ENCODE measurements at regions not wholly inside any gene's neighbourhood (a gene's known extent, or its start where the extent isn't known, plus 50 kb on each side); places are given as distances from the start of the nearest gene placed in this dataset.
"Not testable (repeated sequence)": the region's sequence is repeated elsewhere in the genome, so short reads cannot be mapped to it uniquely, and the experiment has no call there.

DNA sequence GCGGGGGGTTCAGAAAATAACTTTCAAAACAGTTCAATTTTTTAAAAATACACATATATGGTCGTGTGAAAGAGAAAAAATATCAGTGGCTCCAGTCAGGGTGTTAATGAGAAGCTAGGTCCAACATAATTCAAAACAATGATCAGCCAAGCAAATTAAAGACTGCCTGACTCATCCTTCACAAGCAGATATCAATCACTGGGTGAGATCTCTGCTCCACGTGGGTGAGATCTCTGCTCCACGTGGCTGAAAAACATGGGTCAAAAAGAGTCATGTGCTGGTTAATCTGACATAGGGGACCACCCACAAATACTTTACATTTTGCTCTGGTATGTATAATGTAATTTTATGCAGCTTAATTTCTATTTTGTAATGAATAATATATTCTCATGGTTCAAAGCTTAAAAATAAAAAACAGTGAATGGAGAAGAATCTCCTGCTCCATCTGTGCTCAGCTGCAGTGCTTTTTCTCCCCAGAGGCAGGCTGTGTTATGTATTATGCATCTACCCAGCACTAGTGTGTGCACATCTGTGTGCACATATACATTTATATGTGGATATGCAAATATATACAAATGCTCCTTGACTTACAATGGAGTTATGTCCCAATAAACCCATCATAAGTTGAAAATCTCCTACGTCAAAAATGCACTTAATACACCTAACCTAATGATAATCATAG is 93.1 kb upstream of the S1PR3 start:
- Histone ChIP-seq H3K27me3 (ENCODE audit: low read depth) (no peaks in the 10 kb centered on the region), H3K4me1 (no peaks in the 10 kb centered on the region)
- TF ChIP-seq, protein P1, sequence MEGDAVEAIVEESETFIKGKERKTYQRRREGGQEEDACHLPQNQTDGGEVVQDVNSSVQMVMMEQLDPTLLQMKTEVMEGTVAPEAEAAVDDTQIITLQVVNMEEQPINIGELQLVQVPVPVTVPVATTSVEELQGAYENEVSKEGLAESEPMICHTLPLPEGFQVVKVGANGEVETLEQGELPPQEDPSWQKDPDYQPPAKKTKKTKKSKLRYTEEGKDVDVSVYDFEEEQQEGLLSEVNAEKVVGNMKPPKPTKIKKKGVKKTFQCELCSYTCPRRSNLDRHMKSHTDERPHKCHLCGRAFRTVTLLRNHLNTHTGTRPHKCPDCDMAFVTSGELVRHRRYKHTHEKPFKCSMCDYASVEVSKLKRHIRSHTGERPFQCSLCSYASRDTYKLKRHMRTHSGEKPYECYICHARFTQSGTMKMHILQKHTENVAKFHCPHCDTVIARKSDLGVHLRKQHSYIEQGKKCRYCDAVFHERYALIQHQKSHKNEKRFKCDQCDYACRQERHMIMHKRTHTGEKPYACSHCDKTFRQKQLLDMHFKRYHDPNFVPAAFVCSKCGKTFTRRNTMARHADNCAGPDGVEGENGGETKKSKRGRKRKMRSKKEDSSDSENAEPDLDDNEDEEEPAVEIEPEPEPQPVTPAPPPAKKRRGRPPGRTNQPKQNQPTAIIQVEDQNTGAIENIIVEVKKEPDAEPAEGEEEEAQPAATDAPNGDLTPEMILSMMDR (IDR thresholded peaks at IDR 0.05; ENCODE audit: borderline replicate concordance): no peak

DNA sequence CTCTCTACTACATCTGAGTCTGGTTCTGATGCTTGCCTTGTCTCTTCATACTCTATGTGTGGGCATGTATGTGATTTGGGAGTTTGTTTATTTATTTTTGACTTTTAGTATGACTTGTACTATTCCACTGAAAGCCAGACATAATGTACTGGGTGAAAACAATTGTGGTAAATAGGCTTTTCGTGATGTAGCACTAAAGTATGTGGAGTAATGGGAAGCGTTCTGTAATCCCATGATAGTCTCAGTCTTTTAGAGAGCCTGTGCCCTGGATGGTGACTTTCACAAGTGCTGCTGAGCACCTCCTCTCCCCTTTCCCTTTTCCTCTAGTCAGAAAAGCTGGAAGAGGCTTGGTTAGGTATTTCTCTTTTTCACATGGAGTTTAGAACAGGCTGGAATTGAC is 85.8 kb upstream of the S1PR3 start:
- intact Hi-C loops (cut with micrococcal nuclease): no loop called here
- H3K4me1 ChIP-seq: no peaks in the 10 kb centered on the region
- H3K27ac ChIP-seq (replicated peaks): no peak overlapping the region
- no peak overlapping the region for H3K4me3 ChIP-seq
- no peaks in the 10 kb centered on the region for H3K36me3 ChIP-seq
- no peak for DNase-seq
- H3K9me3 ChIP-seq (replicated peaks): peaks cover 5% of the 10 kb centered on the region
- no peaks in the 10 kb centered on the region for H3K27me3 ChIP-seq (ENCODE audit: low read depth)
- TF ChIP-seq, protein P1 (IDR thresholded peaks at IDR 0.05; ENCODE audit: borderline replicate concordance): no peak

More for the DNA sequence above, 93.1 kb upstream of the S1PR3 start:
- DNase-seq: no peak
- H3K9me3 ChIP-seq (replicated peaks): no peaks in the 10 kb centered on the region
- no peaks in the 10 kb centered on the region for H3K36me3 ChIP-seq
- no peak overlapping the region for H3K4me3 ChIP-seq
- intact Hi-C loops (cut with micrococcal nuclease): no loop called here
- no peak overlapping the region for H3K27ac ChIP-seq (replicated peaks)

DNA sequence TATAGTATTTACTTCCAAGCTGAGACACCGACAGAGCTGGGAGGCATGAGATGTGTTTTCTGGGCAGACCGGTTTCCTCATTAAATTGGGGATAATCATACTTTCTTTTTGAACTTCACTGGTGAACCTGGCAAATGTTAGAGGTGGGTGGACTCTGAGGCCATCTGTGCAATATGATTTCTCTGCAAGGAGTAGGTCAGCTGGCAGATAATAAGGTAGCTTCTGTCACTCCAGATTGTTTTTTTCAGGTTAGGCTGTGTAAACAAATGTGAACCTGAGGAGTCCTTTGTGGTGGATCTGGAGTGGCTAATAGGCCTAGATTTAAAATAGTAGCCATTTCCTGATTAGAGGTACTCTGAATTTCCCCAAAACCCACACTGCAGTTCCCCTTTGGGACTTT is 75.4 kb upstream of the S1PR3 start:
- Histone ChIP-seq H3K4me1 (peaks cover 7% of the 10 kb centered on the region), H3K36me3 (no peaks in the 10 kb centered on the region), H3K27me3 (ENCODE audit: low read depth) (no peaks in the 10 kb centered on the region), H3K4me3 (no peak overlapping the region), H3K27ac (replicated peaks) (no peak overlapping the region), H3K9me3 (replicated peaks) (peaks cover 9% of the 10 kb centered on the region)
- intact Hi-C loops (cut with micrococcal nuclease): no loop called here
- TF ChIP-seq, protein P1 (IDR thresholded peaks at IDR 0.05; ENCODE audit: borderline replicate concordance): no peak
- DNase-seq: no peak

DNA sequence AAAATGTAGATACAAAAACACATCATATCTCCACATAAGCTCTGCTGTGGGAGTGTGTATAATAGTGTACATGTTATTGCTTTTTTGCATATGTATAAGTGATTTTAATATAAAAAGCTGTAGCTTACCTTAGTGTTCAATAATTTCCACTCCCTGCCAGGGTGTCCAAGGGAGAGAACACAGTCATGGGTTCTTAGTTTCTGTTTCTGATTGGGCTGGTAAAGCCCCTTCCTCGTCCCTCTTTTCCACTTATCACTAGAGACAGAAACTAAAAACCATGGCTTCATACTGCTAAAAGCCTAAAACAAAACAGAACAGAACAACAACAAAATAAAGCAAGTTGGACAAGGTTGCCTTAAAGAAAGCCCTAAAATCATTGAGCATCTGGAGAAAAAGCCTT is 74.4 kb upstream of the S1PR3 start:
- Histone ChIP-seq H3K9me3 (replicated peaks) (peaks cover 9% of the 10 kb centered on the region), H3K4me1 (peaks cover 7% of the 10 kb centered on the region), H3K4me3 (no peak overlapping the region), H3K27me3 (ENCODE audit: low read depth) (no peaks in the 10 kb centered on the region), H3K36me3 (no peaks in the 10 kb centered on the region), H3K27ac (replicated peaks) (no peak overlapping the region)
- DNase-seq: no peak
- TF ChIP-seq, protein P1 (IDR thresholded peaks at IDR 0.05; ENCODE audit: borderline replicate concordance): no peak
- intact Hi-C loops (cut with micrococcal nuclease): no loop called here

DNA sequence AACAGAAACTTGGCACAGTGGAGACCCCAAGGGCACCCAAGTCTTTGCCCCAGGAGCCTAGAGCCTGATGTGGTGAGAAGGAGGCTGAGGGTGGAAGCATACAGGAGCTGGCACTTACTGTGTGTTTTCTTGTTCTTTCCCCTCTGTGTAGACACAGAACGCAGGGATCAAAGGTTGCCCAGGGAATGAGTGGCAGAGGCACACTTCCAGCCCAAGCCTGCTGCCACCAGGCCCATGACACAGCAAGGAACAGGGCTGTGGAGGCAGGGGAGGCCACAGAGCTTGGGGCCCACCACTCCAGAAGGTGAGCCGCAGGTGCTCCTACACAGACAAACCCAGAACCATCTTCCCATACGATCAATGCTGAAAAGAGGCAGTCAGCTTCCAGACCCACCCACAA is 73.9 kb upstream of the S1PR3 start:
- intact Hi-C loops (cut with micrococcal nuclease): no loop called here
- peaks cover 7% of the 10 kb centered on the region for H3K4me1 ChIP-seq
- peaks cover 9% of the 10 kb centered on the region for H3K9me3 ChIP-seq (replicated peaks)
- no peaks in the 10 kb centered on the region for H3K27me3 ChIP-seq (ENCODE audit: low read depth)
- no peak for DNase-seq
- no peaks in the 10 kb centered on the region for H3K36me3 ChIP-seq
- TF ChIP-seq, protein P1 (IDR thresholded peaks at IDR 0.05; ENCODE audit: borderline replicate concordance): no peak
- no peak overlapping the region for H3K27ac ChIP-seq (replicated peaks)
- no peak overlapping the region for H3K4me3 ChIP-seq

DNA sequence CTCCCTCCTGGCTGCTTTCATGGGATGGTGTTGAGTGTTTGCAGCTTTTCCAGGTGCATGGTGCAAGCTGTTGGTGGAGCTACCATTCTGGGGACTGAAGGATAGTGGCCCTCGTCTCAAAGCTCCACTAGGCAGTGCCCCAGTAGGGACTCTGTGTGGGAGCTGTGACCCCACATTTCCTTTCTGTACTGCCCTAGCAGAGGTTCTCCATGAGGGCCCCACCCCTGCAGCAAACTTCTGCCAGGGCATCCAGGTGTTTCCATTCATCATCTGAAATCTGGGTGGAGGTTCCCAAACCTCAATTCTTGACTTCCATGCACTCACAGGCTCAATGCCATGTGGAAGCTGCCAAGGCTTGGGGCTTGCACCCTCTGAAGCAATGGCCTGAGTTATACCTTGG is 72.7 kb upstream of the S1PR3 start:
- H3K27ac ChIP-seq (replicated peaks); H3K27me3 ChIP-seq (ENCODE audit: low read depth); intact Hi-C loops (cut with micrococcal nuclease); DNase-seq; H3K4me3 ChIP-seq; H3K9me3 ChIP-seq (replicated peaks); H3K36me3 ChIP-seq; H3K4me1 ChIP-seq: not testable (repeated sequence)
